Panc1 (cell line): ENCODE measurements at regions not wholly inside any gene's neighbourhood (a gene's known extent, or its start where the extent isn't known, plus 50 kb on each side); places are given as distances from the start of the nearest gene placed in this dataset.

Experiments
- POLR2AphosphoS5 ChIP-seq: IDR thresholded peaks from 2 replicates; pipeline ENCODE4 v1.6.1; 2012; ENCODE audit warnings: mild to moderate bottlenecking, low read depth, low read length, moderate library complexity
- TF ChIP-seq, protein P1 (sequence below): fragments of 450-650 bp; IDR thresholded peaks from 2 replicates; pipeline ENCODE4 v1.5.1; 2017; ENCODE audit warnings: mild to moderate bottlenecking

DNA sequence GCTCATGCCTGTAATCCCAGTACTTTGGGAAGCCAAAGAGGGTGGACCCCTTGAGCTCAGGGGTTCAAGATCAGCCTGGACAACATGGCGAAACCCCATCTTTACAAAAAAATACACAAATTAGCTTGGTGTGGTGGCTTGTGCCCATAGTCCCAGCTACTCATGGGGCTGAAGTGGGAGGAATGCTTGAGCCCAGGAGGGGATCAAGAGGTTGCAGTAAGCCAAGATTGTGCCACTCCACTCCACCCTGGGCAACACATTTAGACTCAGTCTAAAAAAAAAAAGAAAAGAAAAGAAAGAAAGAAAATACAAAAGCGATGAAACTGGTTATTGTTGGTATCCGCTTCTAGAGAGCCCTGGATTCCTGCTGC is 597.4 kb downstream of the UQCRFS1 start:
- TF ChIP-seq, protein P1, sequence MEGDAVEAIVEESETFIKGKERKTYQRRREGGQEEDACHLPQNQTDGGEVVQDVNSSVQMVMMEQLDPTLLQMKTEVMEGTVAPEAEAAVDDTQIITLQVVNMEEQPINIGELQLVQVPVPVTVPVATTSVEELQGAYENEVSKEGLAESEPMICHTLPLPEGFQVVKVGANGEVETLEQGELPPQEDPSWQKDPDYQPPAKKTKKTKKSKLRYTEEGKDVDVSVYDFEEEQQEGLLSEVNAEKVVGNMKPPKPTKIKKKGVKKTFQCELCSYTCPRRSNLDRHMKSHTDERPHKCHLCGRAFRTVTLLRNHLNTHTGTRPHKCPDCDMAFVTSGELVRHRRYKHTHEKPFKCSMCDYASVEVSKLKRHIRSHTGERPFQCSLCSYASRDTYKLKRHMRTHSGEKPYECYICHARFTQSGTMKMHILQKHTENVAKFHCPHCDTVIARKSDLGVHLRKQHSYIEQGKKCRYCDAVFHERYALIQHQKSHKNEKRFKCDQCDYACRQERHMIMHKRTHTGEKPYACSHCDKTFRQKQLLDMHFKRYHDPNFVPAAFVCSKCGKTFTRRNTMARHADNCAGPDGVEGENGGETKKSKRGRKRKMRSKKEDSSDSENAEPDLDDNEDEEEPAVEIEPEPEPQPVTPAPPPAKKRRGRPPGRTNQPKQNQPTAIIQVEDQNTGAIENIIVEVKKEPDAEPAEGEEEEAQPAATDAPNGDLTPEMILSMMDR, result no peak
- no peak for TF ChIP-seq POLR2AphosphoS5
